IMR-90 (cell line): ENCODE measurements at regions not wholly inside any gene's neighbourhood (a gene's known extent, or its start where the extent isn't known, plus 50 kb on each side); places are given as distances from the start of the nearest gene placed in this dataset.

ENCODE experiments used
- ATAC-seq: fragments of 200-7000 bp; cut with Tn5 transposase; 2 replicates; pipeline ENCODE4 v1.9.1; 2020; ENCODE audit warnings: low read depth, mild to moderate bottlenecking, moderate library complexity
- BruUV-seq: library from RNA; stranded (reverse); fragments of 400-500 nt; replicated peaks from 2 replicates; lab custom pipeline; 2021; lab: Mats Ljungman, UMichigan
- CTCF ChIA-PET: fragments of 300-600 bp; formaldehyde crosslinking; extraction: SDS; loops from one replicate; lab custom pipeline; 2021; ENCODE audit warnings: antibody characterized with exemption; lab: Yijun Ruan, JAX
- POLR2A ChIA-PET: fragments of 300-600 bp; sonication (Branson Sonifier 250); formaldehyde crosslinking; loops from one replicate; lab custom pipeline; 2022; ENCODE audit warnings: antibody characterized with exemption; ENCODE audit not compliant: unreplicated experiment; lab: Charles Lee
- DNase-seq: peaks from one replicate; pipeline ENCODE4 v3.0.0; 2013
- H2AFZ ChIP-seq: replicated peaks from 2 replicates; pipeline ENCODE3; 2013; ENCODE audit warnings: low read length, mild to moderate bottlenecking; ENCODE audit not compliant: poor library complexity
- H2AK5ac ChIP-seq: 2 replicates; pipeline ENCODE4 v1.6.1; 2013; ENCODE audit warnings: low read depth, low read length, inconsistent platforms
- H2AK9ac ChIP-seq: replicated peaks from 2 replicates; pipeline ENCODE3; 2013; ENCODE audit warnings: mild to moderate bottlenecking, low read depth, low read length, moderate library complexity; ENCODE audit not compliant: poor library complexity
- H2BK120ac ChIP-seq: 2 replicates; pipeline ENCODE4 v1.6.1; 2013; ENCODE audit warnings: low read depth, low read length, inconsistent platforms
- H2BK15ac ChIP-seq: 3 replicates; pipeline ENCODE4 v1.6.1; 2013; ENCODE audit warnings: low read depth, low read length, inconsistent platforms
- H2BK20ac ChIP-seq: 2 replicates; pipeline ENCODE4 v1.6.1; 2013; ENCODE audit warnings: low read depth, mild to moderate bottlenecking, inconsistent platforms, low read length, moderate library complexity
- H2BK5ac ChIP-seq: 2 replicates; pipeline ENCODE4 v1.6.1; 2013; ENCODE audit warnings: mild to moderate bottlenecking, low read depth, low read length, inconsistent platforms; ENCODE audit not compliant: poor library complexity, severe bottlenecking
- H3K14ac ChIP-seq: replicated peaks from 2 replicates; pipeline ENCODE4 v1.6.1; 2013; ENCODE audit warnings: low read depth, low read length, inconsistent platforms
- H3K18ac ChIP-seq: 2 replicates; pipeline ENCODE4 v1.6.1; 2013; ENCODE audit warnings: low read depth, low read length, control low read depth
- H3K23ac ChIP-seq: 2 replicates; pipeline ENCODE4 v1.6.1; 2013; ENCODE audit warnings: low read depth, low read length, inconsistent platforms
- H3K27ac ChIP-seq: 2 replicates; pipeline ENCODE4 v1.5.1; 2013; ENCODE audit warnings: mild to moderate bottlenecking, control low read depth, low read length; ENCODE audit not compliant: insufficient read depth
- H3K27me3 ChIP-seq: 2 replicates; pipeline ENCODE4 v1.6.1; 2013; ENCODE audit warnings: low read length; ENCODE audit not compliant: control insufficient read depth, insufficient read depth
- H3K36me3 ChIP-seq: 2 replicates; pipeline ENCODE4 v1.6.1; 2013; ENCODE audit warnings: low read length, mixed read lengths; ENCODE audit not compliant: control insufficient read depth, insufficient read depth
- H3K4ac ChIP-seq: 2 replicates; pipeline ENCODE4 v1.6.1; 2013; ENCODE audit warnings: low read depth, low read length, inconsistent platforms
- H3K4me1 ChIP-seq: 2 replicates; pipeline ENCODE4 v1.6.1; 2013; ENCODE audit warnings: low read length, mixed read lengths; ENCODE audit not compliant: control insufficient read depth, insufficient read depth
- H3K4me2 ChIP-seq: 2 replicates; pipeline ENCODE4 v1.6.1; 2013; ENCODE audit warnings: low read depth, mild to moderate bottlenecking, control low read depth, low read length, moderate library complexity
- H3K4me3 ChIP-seq: 2 replicates; pipeline ENCODE4 v1.5.1; 2013; ENCODE audit warnings: low read depth, mild to moderate bottlenecking, control low read depth, low read length, moderate library complexity; ENCODE audit not compliant: insufficient read depth
- H3K56ac ChIP-seq: 2 replicates; pipeline ENCODE4 v1.6.1; 2013; ENCODE audit warnings: low read length, inconsistent platforms; ENCODE audit not compliant: insufficient read depth; ENCODE audit errors: extremely low read depth
- H3K79me1 ChIP-seq, 2 experiments: 2 replicates each; pipeline ENCODE4 v1.6.1; 2013; ENCODE audit warnings: low read length in 2 of 2, inconsistent platforms in 1 of 2, low read depth in 1 of 2
- H3K9ac ChIP-seq: 2 replicates; pipeline ENCODE4 v1.6.1; 2013; ENCODE audit warnings: low read depth, low read length, control low read depth
- H3K9me1 ChIP-seq: 2 replicates; pipeline ENCODE4 v1.6.1; 2013; ENCODE audit warnings: low read length, inconsistent platforms; ENCODE audit not compliant: insufficient read depth
- H3K9me3 ChIP-seq: 2 replicates; pipeline ENCODE4 v1.6.1; 2013; ENCODE audit warnings: low read length; ENCODE audit not compliant: control insufficient read depth, insufficient read depth
- H4K20me1 ChIP-seq: 2 replicates; pipeline ENCODE4 v1.6.1; 2013; ENCODE audit warnings: low read length, inconsistent platforms; ENCODE audit not compliant: insufficient read depth
- H4K5ac ChIP-seq: 2 replicates; pipeline ENCODE4 v1.6.1; 2013; ENCODE audit warnings: mild to moderate bottlenecking, low read depth, low read length, control low read depth
- H4K8ac ChIP-seq, 2 experiments: 2 replicates each; pipeline ENCODE4 v1.6.1; 2013; ENCODE audit warnings: low read depth in 2 of 2, low read length in 2 of 2, control low read depth in 1 of 2, inconsistent platforms in 1 of 2
- H4K91ac ChIP-seq: 2 replicates; pipeline ENCODE4 v1.6.1; 2013; ENCODE audit warnings: low read depth, low read length, inconsistent platforms; ENCODE audit not compliant: insufficient read depth
- RAD21 ChIP-seq: IDR thresholded peaks from 2 replicates; pipeline ENCODE4 v1.6.1; 2012; ENCODE audit warnings: low read length, improper control_type of control experiment
- WGBS, 2 experiments: methylation state at CpG; one replicate each; pipeline versions ENCODE4 v1.1.5 to v1.1.7; 2013; ENCODE audit warnings: missing lambda C conversion rate in 2 of 2; ENCODE audit not compliant: insufficient read length in 1 of 2; ENCODE audit errors: extremely low coverage in 2 of 2; 5-methylcytosine and 5-hydroxymethylcytosine counted together
- dilution Hi-C: fragments of 300-500 bp; cut with HindIII; formaldehyde crosslinking; loops from one replicate; pipeline ENCODE4 v1.14.3; 2018; ENCODE audit warnings: low sequenced_read_pairs; ENCODE audit not compliant: unreplicated experiment
- in situ Hi-C: fragments of 300-500 bp; cut with MboI; formaldehyde crosslinking; loops from 3 replicates; pipeline ENCODE4 v1.14.3; 2019; ENCODE audit warnings: low sequenced_read_pairs, inconsistent platforms, mixed read lengths
- intact Hi-C: fragments of 100-400 bp; cut with micrococcal nuclease; formaldehyde crosslinking; loops from 2 replicates; pipeline ENCODE4 v1.10.0; 2022

- no CpG with 5 or more reads among the region's 4 CpGs for WGBS, 2 experiments
- Histone ChIP-seq H4K5ac (no peak overlapping the region), H3K27me3 (no peaks in the 10 kb centered on the region), H2BK5ac (no peak overlapping the region), H2BK20ac (no peak overlapping the region), H3K14ac (no peak overlapping the region), H3K36me3 (no peaks in the 10 kb centered on the region), H4K8ac (no peak overlapping the region), H3K4me2 (no peak overlapping the region), H3K9me1 (no peaks in the 10 kb centered on the region), H2BK120ac (no peak overlapping the region), H3K18ac (no peak overlapping the region), H3K4me1 (no peaks in the 10 kb centered on the region), H2BK15ac (no peak overlapping the region), H3K9me3 (no peaks in the 10 kb centered on the region), H2AK9ac (no peak overlapping the region), H3K4ac (no peak overlapping the region), H3K23ac (no peak overlapping the region), H4K91ac (no peak overlapping the region), H2AK5ac (no peak overlapping the region), H3K27ac (no peak overlapping the region), H3K56ac (no peak overlapping the region), H3K4me3 (no peak overlapping the region), H3K9ac (no peak overlapping the region), H3K79me1 (no peaks in the 10 kb centered on the region), H4K20me1 (no peaks in the 10 kb centered on the region), H2AFZ (no peak overlapping the region)
- TF ChIP-seq RAD21, result no peak
- ATAC-seq (no peak), DNase-seq (no peak)
- BruUV-seq, result no TSS peak
- in situ Hi-C loops (no loop called here), dilution Hi-C loops (no loop called here), intact Hi-C loops (no loop called here)
- CTCF ChIA-PET, result no interaction called here
- POLR2A ChIA-PET, result no interaction called here
Observed at GRCh38 chr11:22479971-22480720, 142.0 kb downstream of the SLC17A6 start.
